K562 (cell line): ENCODE measurements at regions not wholly inside any gene's neighbourhood (a gene's known extent, or its start where the extent isn't known, plus 50 kb on each side); places are given as distances from the start of the nearest gene placed in this dataset.

Experiments used
- ATAC-seq: fragments of 200-7000 bp; cut with Tn5 transposase; 3 replicates; pipeline ENCODE4 v1.9.1; 2020; ENCODE audit warnings: moderate library complexity
- BruUV-seq: library from RNA; stranded (reverse); fragments of 400-500 nt; replicated peaks from 2 replicates; lab custom pipeline; 2021; lab: Mats Ljungman, UMichigan
- CTCF ChIA-PET: fragments of 300-600 bp; formaldehyde crosslinking; extraction: SDS; loops from one replicate; lab custom pipeline; 2021; ENCODE audit warnings: low intra/inter-chr PET ratio; lab: Yijun Ruan, JAX
- POLR2A ChIA-PET: fragments of 300-600, 350-650 bp; sonication (Branson Sonifier 250); formaldehyde crosslinking; extraction: SDS; loops from one replicate; lab custom pipeline; 2021; ENCODE audit warnings: antibody characterized with exemption, inconsistent platforms; lab: Yijun Ruan, JAX
- DNase-seq, 4 experiments: peaks; one replicate each; pipeline versions ENCODE4 v3.0.0 to v3.0.0-alpha.2; 2011 to 2018; ENCODE audit warnings: low spot score in 3 of 4, mixed read lengths in 3 of 4; ENCODE audit errors: extremely low read depth in 1 of 4
- FAIRE-seq: peaks from 2 replicates; lab custom pipeline; 2011; peaks lifted over from hg19 to GRCh38; lab: Jason Lieb, UNC
- H2AFZ ChIP-seq: 2 replicates; pipeline ENCODE4 v1.6.0; 2011; ENCODE audit warnings: low read depth, low read length, control low read depth, inconsistent platforms
- H3K27ac ChIP-seq: fragments of 200-600 bp; 3 replicates; pipeline ENCODE4 v1.8.0; 2011; ENCODE audit warnings: low read depth, mild to moderate bottlenecking, control low read depth, inconsistent platforms, low read length, moderate library complexity, mixed read lengths; ENCODE audit errors: extremely low read depth
- H3K27me3 ChIP-seq, 2 experiments: fragments of 300-600 bp in 1 of 2; 2 replicates in 1 of 2; 3 replicates in 1 of 2; pipeline versions ENCODE4 v1.6.0 to v1.8.0; 2011; ENCODE audit warnings: inconsistent platforms in 2 of 2, low read length in 2 of 2, mild to moderate bottlenecking in 1 of 2, mixed read lengths in 1 of 2, moderate library complexity in 1 of 2; ENCODE audit not compliant: control insufficient read depth in 2 of 2, insufficient read depth in 2 of 2
- H3K36me3 ChIP-seq: fragments of 300-600 bp; 3 replicates; pipeline ENCODE4 v1.8.0; 2011; ENCODE audit warnings: mild to moderate bottlenecking, low read length, inconsistent platforms; ENCODE audit not compliant: control insufficient read depth, insufficient read depth
- H3K4me1 ChIP-seq, 2 experiments: fragments of 200-600 bp in 1 of 2; replicated peaks in 1 of 2; 2 replicates in 1 of 2; 3 replicates in 1 of 2; pipeline versions ENCODE4 v1.5.1 to v1.8.0; 2011; ENCODE audit warnings: inconsistent platforms in 2 of 2, low read length in 2 of 2, mild to moderate bottlenecking in 1 of 2, mixed read lengths in 1 of 2, moderate library complexity in 1 of 2; ENCODE audit not compliant: control insufficient read depth in 2 of 2, insufficient read depth in 2 of 2
- H3K4me2 ChIP-seq: 2 replicates; pipeline ENCODE4 v1.6.1; 2011; ENCODE audit warnings: low read length, control low read depth, inconsistent platforms, mixed read lengths; ENCODE audit not compliant: insufficient read depth
- H3K4me3 ChIP-seq: fragments of 200-600 bp; sonication (generic), shearing (Covaris generic); 2 replicates; pipeline ENCODE4 v1.5.1; 2016; ENCODE audit warnings: control low read depth, inconsistent platforms
- H3K79me2 ChIP-seq: fragments of 200-600 bp; 3 replicates; pipeline ENCODE4 v1.8.0; 2011; ENCODE audit warnings: low read length, inconsistent platforms; ENCODE audit not compliant: control insufficient read depth, insufficient read depth
- H3K9ac ChIP-seq, 2 experiments: 2 replicates each; pipeline versions ENCODE4 v1.6.0 to v1.6.1; 2011; ENCODE audit warnings: low read depth in 2 of 2, low read length in 2 of 2, control low read depth in 1 of 2, inconsistent platforms in 1 of 2, mild to moderate bottlenecking in 1 of 2, mixed read lengths in 1 of 2; ENCODE audit not compliant: insufficient read depth in 1 of 2
- H3K9me1 ChIP-seq: one replicate; pipeline ENCODE4 v1.6.0; 2011; ENCODE audit warnings: inconsistent platforms, mild to moderate bottlenecking, low read length, moderate library complexity; ENCODE audit not compliant: control insufficient read depth, insufficient read depth
- H3K9me3 ChIP-seq: replicated peaks from 2 replicates; pipeline ENCODE4 v1.5.1; 2011; ENCODE audit warnings: low read depth, low read length, inconsistent platforms; ENCODE audit not compliant: control insufficient read depth, insufficient read depth
- H4K20me1 ChIP-seq: replicated peaks from 2 replicates; pipeline ENCODE4 v1.6.1; 2011; ENCODE audit warnings: low read length, inconsistent platforms, mixed read lengths; ENCODE audit not compliant: control insufficient read depth, insufficient read depth
- ARID3A ChIP-seq: IDR thresholded peaks from 2 replicates; pipeline ENCODE4 v1.6.1; 2012; ENCODE audit warnings: low read depth, low read length, improper control_type of control experiment, borderline replicate concordance
- HBP1 ChIP-seq: fragments of 450-650 bp; formaldehyde crosslinking; IDR thresholded peaks from 2 replicates; pipeline ENCODE4 v1.4.0; 2022; ENCODE audit warnings: missing genetic modification characterization
- HNRNPL ChIP-seq: fragments of 200-400 bp; formaldehyde crosslinking; IDR thresholded peaks from 2 replicates; pipeline ENCODE4 v1.6.1; 2017; ENCODE audit warnings: low read depth, mild to moderate bottlenecking, low read length
- SRSF7 ChIP-seq: fragments of 200-400 bp; formaldehyde crosslinking; optimal IDR thresholded peaks from 2 replicates; pipeline ENCODE3; 2017; ENCODE audit warnings: mild to moderate bottlenecking, low read depth, low read length
- TFAP4 ChIP-seq: sonication (generic); formaldehyde crosslinking; IDR thresholded peaks from 2 replicates; pipeline ENCODE4 v1.8.0; 2022; ENCODE audit warnings: missing genetic modification reagents, mild to moderate bottlenecking, moderate library complexity, borderline replicate concordance
- ZNF354B ChIP-seq: fragments of 250-450 bp; sonication (Bioruptor Pico); IDR thresholded peaks from 2 replicates; pipeline ENCODE4 v1.4.0; 2020
- ZNF436 ChIP-seq: fragments of 250-450, 450-650 bp; sonication (Bioruptor Pico); formaldehyde crosslinking; IDR thresholded peaks from 2 replicates; pipeline ENCODE4 v1.7.0; 2020; ENCODE audit warnings: mild to moderate bottlenecking
- WGBS: fragments of 100-300 bp; shearing (Covaris generic); methylation state at CpG from one replicate; pipeline ENCODE4 v1.1.6; 2016; ENCODE audit warnings: low coverage, mixed read lengths; ENCODE audit not compliant: insufficient coverage; ENCODE audit errors: missing lambda C conversion rate; 5-methylcytosine and 5-hydroxymethylcytosine counted together
- in situ Hi-C: fragments of 300-500 bp; cut with MboI; formaldehyde crosslinking; loops from 4 replicates; pipeline ENCODE4 v1.15.0; 2018; ENCODE audit warnings: inconsistent platforms, mixed read lengths
- intact Hi-C: fragments of 100-400 bp; cut with micrococcal nuclease; formaldehyde crosslinking; loops from 2 replicates; pipeline ENCODE4 v1.14.2; 2022
- TF ChIP-seq, protein P1 (sequence below): fragments of 200-800 bp; sonication (Bioruptor generic); IDR thresholded peaks from 2 replicates; pipeline ENCODE4 v1.6.1; 2017; ENCODE audit warnings: missing genetic modification characterization, missing compliant biosample characterization
- TF ChIP-seq, protein P2 (sequence below): sonication (generic); formaldehyde crosslinking; IDR thresholded peaks from 2 replicates; pipeline ENCODE4 v1.8.0; 2022; ENCODE audit warnings: missing genetic modification reagents, mild to moderate bottlenecking, borderline replicate concordance
- TF ChIP-seq, protein P3 (sequence below): fragments of 250-450 bp; sonication (Bioruptor Pico); IDR thresholded peaks from 2 replicates; pipeline ENCODE4 v1.8.0; 2021; ENCODE audit warnings: borderline replicate concordance, mild to moderate bottlenecking, moderate library complexity; ENCODE audit not compliant: poor library complexity, severe bottlenecking

DNA sequence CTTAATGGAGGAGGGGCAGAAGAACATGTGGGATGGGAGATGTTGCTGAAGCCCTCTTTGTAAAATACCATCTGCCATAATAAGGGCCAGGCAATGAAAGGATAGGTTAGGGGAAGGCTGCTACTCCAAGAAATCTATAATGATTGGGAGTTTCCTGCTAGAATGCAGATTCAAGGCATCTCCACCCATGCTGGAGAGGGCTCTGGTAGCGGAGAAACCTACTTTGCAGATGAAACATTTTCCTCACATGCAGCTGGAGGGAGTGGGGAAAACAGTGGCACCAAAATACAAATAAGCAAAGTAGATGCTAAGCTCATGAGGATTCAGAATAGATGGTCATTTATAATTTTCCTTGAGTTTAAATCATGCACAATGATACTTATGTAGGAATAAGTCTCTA, 82.3 kb upstream of the GCFC2 start (continued):
- TF ChIP-seq HBP1 = no peak
- no peak for TF ChIP-seq ZNF354B (CRISPR knock-in tag)
- no peak for TF ChIP-seq SRSF7
- no peak for TF ChIP-seq ZNF436
- TF ChIP-seq, protein P1, sequence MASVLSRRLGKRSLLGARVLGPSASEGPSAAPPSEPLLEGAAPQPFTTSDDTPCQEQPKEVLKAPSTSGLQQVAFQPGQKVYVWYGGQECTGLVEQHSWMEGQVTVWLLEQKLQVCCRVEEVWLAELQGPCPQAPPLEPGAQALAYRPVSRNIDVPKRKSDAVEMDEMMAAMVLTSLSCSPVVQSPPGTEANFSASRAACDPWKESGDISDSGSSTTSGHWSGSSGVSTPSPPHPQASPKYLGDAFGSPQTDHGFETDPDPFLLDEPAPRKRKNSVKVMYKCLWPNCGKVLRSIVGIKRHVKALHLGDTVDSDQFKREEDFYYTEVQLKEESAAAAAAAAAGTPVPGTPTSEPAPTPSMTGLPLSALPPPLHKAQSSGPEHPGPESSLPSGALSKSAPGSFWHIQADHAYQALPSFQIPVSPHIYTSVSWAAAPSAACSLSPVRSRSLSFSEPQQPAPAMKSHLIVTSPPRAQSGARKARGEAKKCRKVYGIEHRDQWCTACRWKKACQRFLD = no peak

- in situ Hi-C loops = loop anchor here (25.0 kb wide), 1 partner anchor 795 kb away; no protein-coding TSS in a partner anchor
- H3K36me3 ChIP-seq = no peaks in the 10 kb centered on the region
- H3K9ac ChIP-seq = no peak overlapping the region
- H2AFZ ChIP-seq = no peak overlapping the region
- ChIA-PET CTCF (no interaction called here), POLR2A (no interaction called here)
- intact Hi-C loops = no loop called here
- no peaks in the 10 kb centered on the region for H3K27me3 ChIP-seq
- H3K79me2 ChIP-seq = no peaks in the 10 kb centered on the region
- no TSS peak for BruUV-seq
- ATAC-seq (no peak), FAIRE-seq (no peak), DNase-seq (no peak)
- no peaks in the 10 kb centered on the region for H3K4me1 ChIP-seq
- H3K9me1 ChIP-seq = no peaks in the 10 kb centered on the region
- no peaks in the 10 kb centered on the region for H4K20me1 ChIP-seq
- no peak overlapping the region for H3K4me2 ChIP-seq
- 4% methylated on average over 4 of the region's 4 CpGs for WGBS
- H3K4me3 ChIP-seq = no peak overlapping the region
- TF ChIP-seq, protein P2, sequence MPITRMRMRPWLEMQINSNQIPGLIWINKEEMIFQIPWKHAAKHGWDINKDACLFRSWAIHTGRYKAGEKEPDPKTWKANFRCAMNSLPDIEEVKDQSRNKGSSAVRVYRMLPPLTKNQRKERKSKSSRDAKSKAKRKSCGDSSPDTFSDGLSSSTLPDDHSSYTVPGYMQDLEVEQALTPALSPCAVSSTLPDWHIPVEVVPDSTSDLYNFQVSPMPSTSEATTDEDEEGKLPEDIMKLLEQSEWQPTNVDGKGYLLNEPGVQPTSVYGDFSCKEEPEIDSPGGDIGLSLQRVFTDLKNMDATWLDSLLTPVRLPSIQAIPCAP (CRISPR knock-in tag) = no peak
- TF ChIP-seq TFAP4 (no peak), HNRNPL (no peak), ARID3A (no peak)
- TF ChIP-seq, protein P3, sequence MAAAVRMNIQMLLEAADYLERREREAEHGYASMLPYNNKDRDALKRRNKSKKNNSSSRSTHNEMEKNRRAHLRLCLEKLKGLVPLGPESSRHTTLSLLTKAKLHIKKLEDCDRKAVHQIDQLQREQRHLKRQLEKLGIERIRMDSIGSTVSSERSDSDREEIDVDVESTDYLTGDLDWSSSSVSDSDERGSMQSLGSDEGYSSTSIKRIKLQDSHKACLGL (CRISPR knock-in tag) = no peak
- H3K27ac ChIP-seq = no peak overlapping the region
- H3K9me3 ChIP-seq = no peaks in the 10 kb centered on the region
Measured at GRCh38 chr2:75792146-75792545, 81.4 kb upstream of the GCFC2 start.
